HG02840 (cell line): ENCODE measurements at regions not wholly inside any gene's neighbourhood (a gene's known extent, or its start where the extent isn't known, plus 50 kb on each side); places are given as distances from the start of the nearest gene placed in this dataset.
"Not testable (repeated sequence)": the region's sequence is repeated elsewhere in the genome, so short reads cannot be mapped to it uniquely, and the experiment has no call there.

Experiments
- ATAC-seq: cut with Tn5 transposase; IDR thresholded peaks from one replicate; pipeline ENCODE4 v1.9.1; 2021; ENCODE audit warnings: mild to moderate bottlenecking, moderate library complexity, moderate number of reproducible peaks; ENCODE audit not compliant: unreplicated experiment, low FRiP score

DNA sequence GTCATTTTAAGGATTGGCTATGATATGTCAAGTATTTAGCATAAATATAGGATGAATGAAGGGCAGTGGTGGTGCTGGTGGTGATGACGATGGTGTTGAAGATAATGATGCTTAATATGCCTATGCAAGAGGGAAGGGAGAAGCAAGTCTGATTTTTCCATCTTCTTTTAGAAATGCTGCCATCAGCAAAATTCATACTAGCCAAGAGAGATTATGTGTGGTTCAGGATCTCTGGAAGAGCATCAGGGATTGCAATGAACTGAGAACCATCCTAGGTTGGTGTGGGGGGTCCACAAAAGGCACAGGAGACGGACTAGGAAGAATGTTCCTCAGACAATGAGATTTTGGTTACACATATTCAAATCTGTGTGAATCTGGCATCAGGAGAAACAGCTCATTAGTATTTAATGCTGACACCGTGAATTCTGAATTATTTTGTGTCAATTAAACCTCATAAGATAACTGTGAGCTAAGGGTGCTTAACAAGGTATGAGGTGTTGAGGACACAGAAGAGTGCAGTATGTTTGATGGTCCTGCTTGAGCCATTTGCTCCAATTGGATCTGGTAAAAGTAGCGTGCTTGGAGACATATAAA lies 1120.8 kb upstream of the GOT2 start:
- no peak for ATAC-seq

DNA sequence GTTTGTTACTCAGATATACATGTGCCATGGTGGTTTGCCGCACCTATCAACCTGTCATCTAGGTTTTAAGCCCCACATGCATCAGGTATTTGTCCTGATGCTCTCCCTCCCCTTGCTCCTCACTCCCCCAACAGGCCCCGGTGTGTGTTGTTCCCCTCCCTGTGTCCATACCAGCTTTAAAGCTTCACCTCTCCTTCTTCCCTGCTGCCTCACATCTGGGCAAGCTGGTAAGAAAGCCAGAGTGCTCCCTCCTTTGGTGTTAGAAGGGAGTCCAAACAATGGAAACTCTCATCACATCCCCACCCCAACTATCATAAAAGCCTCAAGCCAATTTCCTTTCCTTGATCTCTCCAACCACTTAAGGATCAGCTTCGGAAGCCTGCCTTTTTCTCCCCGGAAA lies 1115.6 kb upstream of the GOT2 start:
- no peak for ATAC-seq

DNA sequence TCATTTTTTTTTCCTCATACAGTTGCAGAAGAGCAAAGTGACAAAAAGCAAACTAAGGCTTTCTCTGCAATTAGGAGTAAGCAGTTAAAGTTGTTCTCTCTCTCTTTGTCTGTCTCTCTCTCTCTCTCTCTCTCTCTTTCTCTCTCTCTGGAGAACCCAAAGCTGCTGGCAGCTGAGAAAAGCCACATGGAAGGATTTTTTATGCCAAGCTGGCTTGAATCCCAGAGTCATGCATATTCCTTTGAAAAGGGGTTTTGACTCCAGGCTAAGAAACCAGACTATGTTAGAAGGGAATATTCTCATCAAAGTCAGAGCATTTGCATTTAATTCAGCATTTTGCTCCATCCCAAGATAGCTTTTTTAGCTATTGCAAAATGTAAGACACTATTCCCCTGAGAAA lies 1114.2 kb upstream of the GOT2 start:
- no peak for ATAC-seq

DNA sequence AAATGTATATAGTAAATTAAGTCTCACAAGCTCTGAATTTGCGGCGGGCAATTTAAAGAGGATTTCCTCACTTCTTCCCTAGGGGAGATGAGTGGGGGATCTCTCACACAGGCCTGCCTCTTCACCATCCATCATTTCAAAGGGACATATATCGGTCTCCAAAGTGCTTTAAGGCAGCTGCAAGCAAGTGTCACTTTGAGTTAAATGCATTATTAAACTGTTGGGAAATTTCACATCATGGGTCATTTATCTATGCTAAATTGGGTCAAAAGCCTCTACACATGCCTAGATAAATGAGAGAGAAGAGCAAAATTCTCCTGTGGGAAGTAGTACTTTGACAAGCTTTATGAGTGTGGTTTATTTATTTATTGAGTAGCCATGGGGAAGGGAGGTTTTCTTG lies 1106.1 kb upstream of the GOT2 start:
- ATAC-seq, result no peak

DNA sequence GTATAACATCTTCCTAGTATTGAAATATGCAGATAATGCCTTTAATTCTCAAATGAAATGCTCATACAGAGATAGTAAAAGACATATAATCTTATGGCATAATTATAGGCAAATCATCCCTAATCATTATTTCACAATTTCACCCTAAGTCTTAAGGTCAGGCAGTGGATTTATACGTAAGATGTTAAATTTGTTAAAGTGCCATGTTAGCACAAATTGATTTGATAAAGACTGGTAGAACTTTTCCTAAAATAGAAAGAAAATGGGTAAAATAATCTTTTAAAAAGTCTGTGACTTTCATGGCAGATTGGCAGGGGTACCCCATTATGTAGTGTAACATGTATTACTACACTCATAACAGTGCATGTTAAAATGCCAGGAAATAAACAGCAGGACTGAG lies 1092.7 kb upstream of the GOT2 start:
- ATAC-seq, result no peak

DNA sequence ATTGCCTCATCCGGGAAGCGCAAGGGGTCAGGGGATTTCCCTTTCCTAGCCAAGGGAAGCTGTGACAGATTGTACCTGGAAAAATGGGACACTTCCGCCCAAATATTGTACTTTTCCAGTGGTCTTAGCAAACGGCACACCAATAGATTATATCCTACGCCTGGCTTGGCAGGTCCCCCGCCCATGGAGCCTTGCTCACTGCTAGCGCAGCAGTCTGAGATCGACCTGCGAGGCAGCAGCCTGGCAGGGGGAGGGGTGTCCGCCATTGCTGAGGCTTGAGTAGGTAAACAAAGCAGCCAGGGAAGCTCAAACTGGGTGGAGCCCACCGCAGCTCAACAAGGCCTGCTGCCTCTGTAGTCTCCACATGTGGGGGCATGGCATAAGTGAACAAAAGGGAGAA lies 1075.4 kb upstream of the GOT2 start:
- not testable (repeated sequence) for ATAC-seq

DNA sequence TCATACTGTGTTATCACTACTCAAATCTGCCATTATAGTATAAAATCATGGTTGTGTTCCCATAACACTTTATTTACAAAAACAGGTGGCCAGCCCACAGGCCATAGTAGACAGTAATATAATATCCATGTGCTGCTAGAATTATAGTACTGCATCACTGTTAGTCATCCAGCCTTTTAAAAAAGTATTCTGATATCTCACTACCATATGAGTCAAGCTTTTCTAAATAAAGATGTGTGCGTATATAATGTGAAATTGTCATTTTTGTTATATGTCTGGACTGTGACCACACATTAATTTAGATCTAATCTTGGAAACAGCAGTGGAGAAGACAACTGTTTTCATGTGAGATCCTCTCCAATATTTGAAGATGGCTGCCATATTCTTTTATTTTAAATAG lies 1049.1 kb upstream of the GOT2 start:
- ATAC-seq, result no peak

DNA sequence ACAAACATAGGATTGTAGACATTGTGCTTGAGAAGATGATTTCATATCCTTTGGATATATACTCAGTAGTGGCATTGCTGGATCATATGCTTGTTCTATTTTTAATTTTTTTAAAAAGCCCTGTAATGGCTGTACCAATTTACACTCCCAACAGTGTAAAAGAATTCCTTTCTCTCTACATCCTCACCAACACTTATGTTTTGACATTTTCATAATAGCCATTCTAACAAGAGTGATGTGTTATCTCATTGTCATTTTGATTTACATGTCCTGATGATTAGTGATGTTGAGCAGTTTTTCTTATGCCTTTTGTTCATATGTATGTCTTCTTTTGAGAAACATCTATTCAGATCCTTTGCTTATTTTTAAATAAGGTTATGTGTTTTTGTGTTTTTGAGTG lies 1039.2 kb upstream of the GOT2 start:
- ATAC-seq, result no peak

DNA sequence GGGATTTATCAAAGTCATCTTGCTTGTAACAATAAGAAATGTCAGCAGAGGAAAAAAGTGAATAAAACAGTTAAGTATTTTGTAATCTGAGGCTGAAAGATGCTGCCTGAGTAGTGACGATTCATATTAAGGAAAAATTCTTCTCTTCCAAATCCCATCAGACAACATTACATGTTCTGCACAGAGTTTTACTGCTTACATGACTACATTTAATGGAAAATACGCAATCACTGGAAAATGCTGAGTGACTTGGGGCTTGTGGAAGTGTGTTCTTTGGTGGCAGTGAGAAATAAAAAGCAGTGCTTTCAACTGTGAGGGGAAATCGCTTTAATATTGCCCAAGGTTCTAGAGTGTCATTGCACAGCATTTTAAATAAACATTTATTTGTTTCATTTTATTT lies 1025.2 kb upstream of the GOT2 start:
- no peak for ATAC-seq

DNA sequence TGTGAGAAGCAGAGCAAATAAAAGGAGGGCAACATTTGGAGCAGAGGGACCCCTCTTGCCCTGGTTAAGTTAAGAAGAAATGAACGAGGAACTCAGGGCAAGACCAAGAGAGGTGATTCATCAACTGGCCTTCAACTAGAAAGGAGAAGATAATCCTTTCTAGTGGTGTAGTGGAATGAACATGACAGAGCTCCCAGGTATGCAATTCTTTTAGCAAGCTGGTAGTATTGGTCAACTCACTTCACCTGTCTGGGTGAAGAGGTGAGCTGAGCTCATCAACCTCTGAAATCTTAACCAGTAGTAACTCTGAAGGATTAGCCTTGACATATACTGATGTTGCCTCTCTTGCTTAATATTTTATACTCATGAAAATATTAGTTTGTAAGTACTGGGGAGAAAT lies 1024.7 kb upstream of the GOT2 start:
- ATAC-seq, result no peak

DNA sequence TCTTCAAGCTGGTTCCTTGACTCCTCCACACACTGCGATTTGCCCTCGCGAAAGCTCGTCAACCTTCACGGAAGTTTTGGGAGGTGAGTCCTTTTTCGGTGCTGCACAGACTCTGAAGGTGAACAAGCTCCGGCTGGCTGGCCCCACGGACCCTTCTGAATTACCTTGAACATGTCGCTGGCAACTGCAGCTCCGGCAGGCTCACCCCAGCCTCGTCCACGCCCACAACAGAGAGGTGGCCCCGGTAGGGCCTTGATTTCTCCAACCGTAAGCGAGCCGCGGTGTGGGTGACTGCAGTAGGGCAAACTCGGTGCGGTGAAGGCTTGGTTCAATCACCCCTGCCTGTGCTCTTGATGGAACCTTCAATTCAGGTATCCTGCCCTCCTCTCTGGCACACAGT lies 1020.7 kb upstream of the GOT2 start:
- ATAC-seq, result no peak

DNA sequence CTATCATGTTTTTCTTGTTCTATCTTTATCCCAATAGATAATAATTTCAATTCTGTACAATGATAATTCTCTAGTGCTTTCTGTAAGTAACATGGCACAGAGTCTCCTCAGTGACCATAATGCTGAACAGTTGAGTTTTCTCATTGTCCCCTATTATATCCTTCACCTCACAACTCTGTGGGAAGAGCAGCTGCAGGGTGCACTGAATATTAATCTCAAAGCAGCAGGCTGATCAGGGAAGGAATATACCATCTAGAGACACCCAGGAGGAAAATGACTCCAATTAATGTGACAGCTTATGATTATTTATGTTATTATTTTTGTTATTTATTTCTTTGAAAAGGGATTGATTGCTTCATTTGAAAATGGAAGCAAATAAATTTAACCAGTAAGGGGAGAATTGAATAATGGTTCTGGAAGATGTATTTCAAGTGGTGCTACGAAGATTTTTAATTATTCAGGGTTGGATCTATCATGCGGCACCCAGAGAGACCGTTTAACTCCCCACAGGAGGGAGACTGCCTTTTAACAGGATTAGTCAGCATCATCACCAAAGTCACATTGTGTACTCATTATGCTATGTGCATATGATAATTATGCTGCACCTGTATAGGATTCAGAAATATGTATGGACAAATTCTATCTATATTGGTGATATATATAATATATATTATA lies 1015.7 kb upstream of the GOT2 start:
- no peak for ATAC-seq

DNA sequence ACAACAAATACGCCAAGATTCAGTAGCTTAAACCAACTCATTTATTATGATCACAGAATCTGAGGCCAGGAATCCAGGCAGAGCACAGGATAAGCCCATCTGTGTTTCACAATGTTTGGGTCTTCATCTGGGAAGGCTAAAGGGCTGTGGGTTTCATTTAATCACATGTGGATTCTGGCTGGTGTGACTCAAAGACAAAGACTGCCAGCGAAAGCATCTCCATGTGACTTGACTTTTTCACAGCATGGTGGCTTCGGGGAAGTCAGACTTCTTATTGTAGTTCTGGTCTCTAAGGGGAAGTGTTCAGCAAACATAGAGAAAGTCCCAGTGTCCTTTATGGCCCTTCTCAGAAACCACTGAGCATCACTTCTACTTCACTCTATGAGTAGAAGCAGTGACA lies 1014.4 kb upstream of the GOT2 start:
- no peak for ATAC-seq

DNA sequence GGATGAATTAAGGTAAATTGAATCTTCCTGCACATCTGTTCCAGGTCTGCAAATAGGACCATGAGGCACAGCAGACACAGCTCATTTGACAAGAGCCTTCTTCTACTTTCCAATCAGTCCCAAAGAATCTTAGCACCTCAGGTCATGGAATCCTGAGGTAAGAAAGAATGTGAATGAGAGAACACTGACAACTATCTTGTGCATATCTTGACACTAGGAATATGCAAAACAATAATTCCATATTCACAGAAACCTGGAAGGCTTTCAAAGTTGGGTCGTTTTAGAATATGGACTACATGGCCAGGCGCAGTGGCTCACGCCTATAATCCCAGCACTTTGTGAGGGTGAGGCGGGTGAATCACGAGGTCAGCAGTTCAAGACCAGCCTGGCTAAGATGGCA lies 1009.4 kb upstream of the GOT2 start:
- ATAC-seq, result no peak

DNA sequence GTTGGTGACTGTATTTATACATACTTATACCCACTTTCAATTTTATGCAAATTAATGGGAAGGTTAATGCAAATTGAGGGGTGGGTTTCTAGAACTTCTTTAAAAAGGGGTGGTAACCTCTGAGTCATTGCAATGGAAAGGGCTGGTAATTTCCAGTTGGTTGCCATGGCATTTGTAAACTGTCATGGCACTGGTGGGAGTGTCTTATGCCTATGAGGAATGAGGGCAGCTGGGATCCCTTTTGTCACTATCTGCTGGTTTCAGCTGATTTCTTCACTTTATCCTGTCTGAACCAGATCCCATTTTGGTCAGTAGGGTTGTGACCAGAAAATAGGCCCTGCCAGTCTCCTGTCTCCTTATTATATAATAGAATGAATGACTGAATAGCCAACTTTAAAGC lies 1006.7 kb upstream of the GOT2 start:
- no peak for ATAC-seq

DNA sequence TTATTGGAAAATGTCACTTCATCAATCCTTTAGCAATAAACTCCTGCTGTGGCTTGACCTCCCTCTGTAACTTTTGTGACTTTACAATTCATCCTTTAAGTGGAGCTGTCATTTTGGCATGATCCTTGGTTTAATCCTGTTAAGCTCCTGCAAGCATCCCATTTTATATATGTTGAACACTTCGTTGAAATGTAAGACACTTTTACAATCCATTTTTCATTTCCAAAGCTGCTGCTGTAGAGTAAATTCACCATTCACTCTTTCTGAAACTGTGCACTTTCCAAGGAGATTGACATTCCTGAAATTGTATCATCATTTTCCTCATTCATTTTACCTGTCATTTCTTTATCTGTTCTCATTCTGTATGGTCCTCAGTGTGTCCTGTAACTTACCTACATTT lies 1003.2 kb upstream of the GOT2 start:
- ATAC-seq, result no peak

DNA sequence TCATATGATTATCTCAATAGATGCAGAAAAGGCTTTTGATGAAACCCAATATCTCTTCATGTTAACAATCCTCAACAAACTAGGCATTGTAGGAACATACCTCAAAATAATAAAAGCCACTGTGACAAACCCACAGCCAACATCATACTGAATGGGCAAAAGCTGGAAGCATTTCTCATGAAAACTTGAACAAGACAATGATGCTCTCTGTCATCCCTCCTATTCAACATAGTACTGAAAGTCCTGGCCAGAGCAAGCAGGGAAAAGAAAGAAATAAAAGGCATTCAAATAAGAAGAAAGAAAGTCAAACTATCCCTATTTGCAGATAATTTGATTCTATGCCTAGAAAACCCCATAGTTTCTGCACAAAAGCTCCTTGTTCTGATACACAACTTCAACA lies 999.2 kb upstream of the GOT2 start:
- no peak for ATAC-seq

DNA sequence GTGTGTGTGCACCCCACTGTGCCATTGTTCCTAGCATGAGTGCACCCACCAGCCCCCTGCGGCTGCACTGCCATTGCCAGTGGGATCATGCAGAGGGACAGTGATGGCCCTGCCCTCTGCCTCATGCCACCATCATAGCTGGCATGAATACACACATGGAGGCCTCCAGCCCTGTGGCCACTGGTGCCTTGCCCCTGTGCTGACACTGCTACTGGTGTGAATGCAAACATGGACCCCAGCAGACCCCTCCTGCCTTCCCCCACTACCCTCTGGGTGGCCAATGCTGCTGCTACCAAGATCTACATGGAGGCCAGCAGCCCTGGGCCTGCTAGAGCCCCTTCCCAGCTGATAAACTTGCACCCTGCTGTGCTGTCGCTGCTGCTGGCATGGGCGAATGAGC lies 995.5 kb upstream of the GOT2 start:
- ATAC-seq, result no peak

DNA sequence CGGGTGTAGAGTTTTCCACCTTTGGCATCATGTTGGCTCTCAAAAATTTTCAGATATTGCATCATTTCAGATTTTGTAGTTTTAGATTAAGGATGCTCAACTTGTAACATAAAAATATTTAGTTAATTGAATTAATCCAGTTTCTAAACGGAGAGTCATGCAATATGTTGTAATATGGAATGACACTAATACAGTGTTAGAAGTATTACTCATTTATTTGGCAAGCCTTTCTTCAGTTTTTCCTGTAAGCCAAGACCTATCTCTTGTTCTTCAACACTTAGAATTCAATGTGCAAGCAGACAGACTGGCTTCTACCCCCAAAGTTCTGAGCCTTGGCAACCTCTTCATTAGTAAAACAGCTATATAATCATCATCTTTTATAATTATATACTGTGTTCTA lies 985.0 kb upstream of the GOT2 start:
- ATAC-seq, result no peak

DNA sequence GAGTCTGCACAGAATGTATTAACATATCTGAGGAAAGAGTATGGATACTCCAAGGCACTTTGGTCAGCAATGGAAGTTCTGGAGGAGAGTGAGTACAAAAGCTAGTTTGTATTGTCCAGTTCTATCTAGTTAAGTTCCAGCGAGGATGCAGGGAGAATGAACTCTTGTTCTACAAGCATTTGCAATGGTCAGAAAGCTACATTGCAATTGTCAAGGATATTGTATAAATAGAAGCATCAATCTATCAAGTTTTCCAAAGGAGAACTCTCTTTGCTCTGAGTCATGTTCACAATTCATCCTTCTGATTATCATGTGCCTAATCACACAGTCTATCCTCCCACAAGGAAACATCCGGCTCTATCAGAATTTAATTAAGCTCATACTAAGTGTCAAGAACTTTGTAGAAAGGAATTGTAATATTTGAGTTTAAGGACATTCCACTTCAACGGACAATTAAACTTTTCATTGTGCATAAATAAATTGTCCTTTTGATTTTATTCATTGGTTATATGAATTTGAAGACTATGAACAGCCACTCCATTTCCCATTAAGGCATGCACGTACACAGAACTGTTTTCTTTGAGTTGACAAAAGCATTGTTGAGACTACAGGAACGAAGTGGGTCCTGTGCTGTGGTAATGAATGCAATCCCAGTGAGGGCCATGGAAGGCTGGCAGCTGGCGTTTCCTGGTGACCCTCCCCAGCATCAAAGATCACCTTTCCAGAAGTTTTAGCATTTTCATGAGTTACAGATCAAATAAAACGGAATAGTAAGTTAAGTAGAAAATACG lies 973.5 kb upstream of the GOT2 start:
- no peak for ATAC-seq

DNA sequence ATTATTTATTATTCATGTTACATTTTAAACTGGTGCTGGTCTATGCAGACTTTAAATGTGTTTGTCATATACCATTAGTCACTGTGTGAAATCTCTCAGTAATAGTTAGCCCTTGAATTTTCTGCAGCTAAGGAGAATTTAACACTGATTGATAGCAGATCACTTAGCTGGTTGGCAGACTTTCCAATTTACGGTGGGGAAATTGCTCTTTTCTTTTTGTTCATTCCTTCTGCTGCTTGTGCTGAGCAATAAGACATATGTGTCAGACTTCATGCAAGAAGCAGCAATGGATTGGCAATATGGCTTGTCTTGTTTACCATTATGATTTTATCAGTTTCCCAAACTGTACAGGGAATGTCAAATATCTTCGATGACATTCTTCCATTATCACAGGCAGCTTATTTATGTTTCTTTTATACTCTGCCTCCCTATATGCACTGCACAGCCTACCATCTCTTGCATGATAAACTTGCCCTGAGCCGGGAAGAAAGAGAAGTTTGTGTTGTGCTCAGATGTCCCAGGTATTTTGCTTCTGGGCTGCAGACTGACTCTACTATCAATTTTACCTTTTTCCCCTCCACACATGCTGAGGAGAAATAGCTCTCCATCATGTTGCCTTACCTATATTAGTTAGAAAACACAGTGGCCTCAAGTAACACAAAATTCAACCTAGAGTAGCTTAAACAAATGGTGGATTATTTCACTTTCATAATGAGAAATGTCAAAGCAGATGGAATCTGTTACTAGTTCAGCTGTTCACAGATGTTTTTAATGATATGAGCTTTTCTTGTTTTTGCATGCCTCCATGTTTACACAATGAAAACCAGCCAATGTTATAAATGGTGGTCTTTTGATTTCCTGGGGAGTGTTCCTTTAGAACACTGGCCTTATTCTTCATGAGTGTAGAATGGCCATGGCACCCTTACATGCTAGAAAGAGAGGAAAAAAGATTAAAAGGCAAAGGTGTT lies 968.1 kb upstream of the GOT2 start:
- no peak for ATAC-seq
